ENCODE measurements at regions not wholly inside any gene's neighbourhood (a gene's known extent, or its start where the extent isn't known, plus 50 kb on each side); places are given as distances from the start of the nearest gene placed in this dataset.

DNA sequence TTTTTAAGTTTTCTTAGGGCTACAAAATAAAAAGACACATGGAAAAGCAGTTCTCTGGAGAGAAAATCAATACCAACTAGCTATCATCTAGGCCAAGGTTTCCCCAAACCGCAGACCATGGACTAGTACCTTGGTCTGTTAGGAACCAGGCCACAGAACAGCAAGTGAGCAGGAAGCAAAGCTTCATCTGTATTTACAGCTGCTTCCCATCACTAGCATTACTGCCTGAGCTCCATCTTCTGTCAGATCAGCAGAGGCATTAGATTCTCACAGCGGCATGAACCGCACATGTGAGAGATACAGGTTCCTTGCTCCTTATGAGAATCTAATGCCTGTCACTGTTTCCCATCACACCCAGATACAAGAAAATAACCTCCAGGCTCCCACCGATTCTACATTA, 1907.6 kb upstream of the ACO1 start:
- WGBS, 10 experiments = 10 to 100% (median 81%) methylated on average over 1 to 4 of the region's 4 CpGs; no CpG with 5 or more reads in 3 of the 10 experiments
- in situ Hi-C loops (cut with MboI; ENCODE audit: low pct_unique_long_range_greater_than_20kb in 2 of 9, low sequenced_read_pairs in 9 of 9, unreplicated experiment in 9 of 9) = no loop called here
- Histone ChIP-seq H3K27ac (no peak overlapping the region), H3K4me3 (no peak overlapping the region), H3K4me1 (replicated peaks in 1 of 2) (no peaks in the 10 kb centered on the region)
- ATAC-seq (replicated peaks in 6 of 8) = no peak

GRCh38 chr9:30478684-30479083, 1905.8 kb upstream of the ACO1 start:
- no peak overlapping the region for H3K4me3 ChIP-seq
- 0 to 100% (median 43%) methylated on average over 1 of the region's 1 CpG; no CpG with 5 or more reads in 2 of the 10 experiments for WGBS, 10 experiments
- no peak for ATAC-seq (replicated peaks in 6 of 8)
- no peaks in the 10 kb centered on the region for H3K4me1 ChIP-seq (replicated peaks in 1 of 2)
- no peak overlapping the region for H3K27ac ChIP-seq
- in situ Hi-C loops (cut with MboI; ENCODE audit: low pct_unique_long_range_greater_than_20kb in 2 of 9, low sequenced_read_pairs in 9 of 9, unreplicated experiment in 9 of 9) = no loop called here

DNA sequence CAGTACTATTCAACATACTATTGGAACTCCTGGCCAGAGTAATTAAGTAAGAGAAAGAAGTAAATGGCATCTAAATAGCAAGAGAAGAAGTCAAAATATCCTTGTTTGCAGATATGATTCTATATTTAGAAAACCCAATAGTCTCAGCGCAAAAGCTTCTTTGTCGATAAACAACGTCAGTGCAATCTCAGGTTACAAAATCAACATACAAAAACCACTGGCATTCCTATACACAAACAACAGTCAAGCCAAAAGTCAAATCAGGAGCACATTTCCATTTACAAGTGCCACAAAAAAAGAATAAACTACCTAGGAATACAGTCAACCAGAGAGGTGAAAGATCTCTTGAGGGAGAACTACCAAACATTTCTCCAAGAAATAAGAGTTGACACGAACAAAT, 1901.9 kb upstream of the ACO1 start:
- 0 to 100% (median 84%) methylated on average over 1 to 4 of the region's 4 CpGs for WGBS, 10 experiments

GRCh38 chr9:30484690-30485089, 1899.8 kb upstream of the ACO1 start:
- in situ Hi-C loops (cut with MboI; ENCODE audit: low pct_unique_long_range_greater_than_20kb in 2 of 9, low sequenced_read_pairs in 9 of 9, unreplicated experiment in 9 of 9) = no loop called here
- no peak overlapping the region for H3K27ac ChIP-seq
- no peak overlapping the region for H3K4me3 ChIP-seq
- no peaks in the 10 kb centered on the region for H3K4me1 ChIP-seq (replicated peaks in 1 of 2)
- no peak for ATAC-seq (replicated peaks in 6 of 8)
- 0 to 94% (median 78%) methylated on average over 1 to 2 of the region's 2 CpGs for WGBS, 10 experiments

More for the DNA sequence above, 1901.9 kb upstream of the ACO1 start:
- Histone ChIP-seq H3K4me3 (no peak overlapping the region), H3K4me1 (replicated peaks in 1 of 2) (no peaks in the 10 kb centered on the region), H3K27ac (no peak overlapping the region)
- in situ Hi-C loops (cut with MboI; ENCODE audit: low pct_unique_long_range_greater_than_20kb in 2 of 9, low sequenced_read_pairs in 9 of 9, unreplicated experiment in 9 of 9) = no loop called here
- ATAC-seq (replicated peaks in 6 of 8) = no peak

DNA sequence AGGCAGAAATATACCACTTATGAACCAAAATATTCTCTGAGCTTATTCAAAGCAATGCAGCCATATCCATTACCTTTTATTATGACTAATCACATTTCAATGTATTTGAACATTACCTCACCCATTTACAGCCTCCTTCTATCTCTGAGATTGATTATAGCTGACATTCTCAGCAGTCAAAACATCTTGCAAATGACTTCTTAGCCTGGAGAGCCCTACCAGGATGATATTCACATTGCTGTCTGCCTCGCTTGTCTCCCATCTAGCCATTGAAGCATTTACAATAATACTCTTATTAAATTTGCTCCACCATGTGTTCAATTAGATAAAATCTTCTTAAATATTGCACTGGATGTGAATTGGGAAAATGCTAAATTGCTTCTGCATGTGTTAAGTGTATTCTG, 1879.9 kb upstream of the ACO1 start:
- 0 to 70% (median 0%) methylated on average over 1 of the region's 1 CpG; no CpG with 5 or more reads in 7 of the 10 experiments for WGBS, 10 experiments
- no peak overlapping the region for H3K27ac ChIP-seq
- in situ Hi-C loops (cut with MboI; ENCODE audit: low pct_unique_long_range_greater_than_20kb in 2 of 9, low sequenced_read_pairs in 9 of 9, unreplicated experiment in 9 of 9) = no loop called here
- peak in 5 of 8 experiments; percentile 63 to 87 (median 77) for ATAC-seq (replicated peaks in 6 of 8)
- peaks cover 0 to 6% of the 10 kb centered on the region in 2 donors for H3K4me1 ChIP-seq (replicated peaks in 1 of 2)
- no peak overlapping the region for H3K4me3 ChIP-seq

DNA sequence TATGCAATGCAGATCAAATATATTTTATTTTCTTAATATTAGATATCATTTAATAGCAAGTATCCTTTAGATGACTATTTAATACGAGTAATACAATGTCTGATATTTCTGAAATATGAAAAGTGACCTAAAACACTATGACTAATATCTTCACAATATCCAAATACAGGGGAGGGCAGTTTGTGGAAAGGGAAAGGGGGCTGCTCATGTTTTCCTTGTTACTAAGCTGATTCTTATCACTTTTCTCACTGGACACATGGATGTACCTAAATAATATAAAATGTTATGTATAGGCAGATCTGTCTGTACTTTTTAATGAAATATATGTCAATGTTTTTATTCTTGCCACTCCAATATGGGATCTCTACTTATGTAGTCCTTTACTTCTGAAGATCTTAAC, 1879.1 kb upstream of the ACO1 start:
- H3K4me1 ChIP-seq (replicated peaks in 1 of 2) = peaks cover 0 to 6% of the 10 kb centered on the region in 2 donors
- WGBS, 10 experiments = 0 to 100% (median 36%) methylated on average over 1 of the region's 1 CpG; no CpG with 5 or more reads in 2 of the 10 experiments
- no peak overlapping the region for H3K27ac ChIP-seq
- ATAC-seq (replicated peaks in 6 of 8) = no peak
- H3K4me3 ChIP-seq = no peak overlapping the region
- in situ Hi-C loops (cut with MboI; ENCODE audit: low pct_unique_long_range_greater_than_20kb in 2 of 9, low sequenced_read_pairs in 9 of 9, unreplicated experiment in 9 of 9) = no loop called here

- WGBS, 10 experiments = 5 to 100% (median 25%) methylated on average over 1 to 2 of the region's 2 CpGs; no CpG with 5 or more reads in 3 of the 10 experiments
- ATAC-seq (replicated peaks in 6 of 8) = no peak
- peaks cover 0 to 6% of the 10 kb centered on the region in 2 donors for H3K4me1 ChIP-seq (replicated peaks in 1 of 2)
- in situ Hi-C loops (cut with MboI; ENCODE audit: low pct_unique_long_range_greater_than_20kb in 2 of 9, low sequenced_read_pairs in 9 of 9, unreplicated experiment in 9 of 9) = no loop called here
- no peak overlapping the region for H3K4me3 ChIP-seq
- H3K27ac ChIP-seq = no peak overlapping the region
These were observed 1877.7 kb upstream of the ACO1 start for GRCh38 chr9:30506749-30507148.

DNA sequence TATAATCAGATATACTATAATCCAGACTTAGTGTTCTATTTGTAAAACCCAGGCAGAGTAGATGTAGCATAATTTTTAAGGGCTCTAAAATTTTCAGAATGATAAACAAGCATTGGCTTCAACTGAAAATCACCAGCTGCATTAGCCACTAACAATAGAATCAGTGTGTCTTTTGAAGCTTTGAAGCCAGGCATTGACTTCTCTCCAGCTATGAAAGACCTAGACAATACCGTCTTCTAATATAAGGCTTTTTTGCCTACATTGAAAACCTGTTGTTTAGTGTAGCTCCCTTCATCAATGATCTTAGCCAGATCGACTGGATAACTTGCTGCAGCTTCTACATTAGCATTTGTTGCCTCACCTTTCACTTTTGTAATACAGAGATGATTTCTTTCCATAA, 1877.3 kb upstream of the ACO1 start:
- WGBS, 10 experiments = 6 to 81% (median 43%) methylated on average over 1 to 2 of the region's 2 CpGs; no CpG with 5 or more reads in 1 of the 10 experiments
- H3K4me3 ChIP-seq = no peak overlapping the region
- peaks cover 0 to 6% of the 10 kb centered on the region in 2 donors for H3K4me1 ChIP-seq (replicated peaks in 1 of 2)
- no peak overlapping the region for H3K27ac ChIP-seq
- ATAC-seq (replicated peaks in 6 of 8) = no peak
- in situ Hi-C loops (cut with MboI; ENCODE audit: low pct_unique_long_range_greater_than_20kb in 2 of 9, low sequenced_read_pairs in 9 of 9, unreplicated experiment in 9 of 9) = no loop called here

GRCh38 chr9:30511666-30512065, 1872.8 kb upstream of the ACO1 start:
- in situ Hi-C loops (cut with MboI; ENCODE audit: low pct_unique_long_range_greater_than_20kb in 2 of 9, low sequenced_read_pairs in 9 of 9, unreplicated experiment in 9 of 9) = no loop called here
- ATAC-seq (replicated peaks in 6 of 8) = no peak
- Histone ChIP-seq H3K4me1 (replicated peaks in 1 of 2) (no peaks in the 10 kb centered on the region), H3K4me3 (no peak overlapping the region), H3K27ac (no peak overlapping the region)
- WGBS, 10 experiments = 0 to 85% (median 76%) methylated on average over 1 to 2 of the region's 2 CpGs; no CpG with 5 or more reads in 2 of the 10 experiments

DNA sequence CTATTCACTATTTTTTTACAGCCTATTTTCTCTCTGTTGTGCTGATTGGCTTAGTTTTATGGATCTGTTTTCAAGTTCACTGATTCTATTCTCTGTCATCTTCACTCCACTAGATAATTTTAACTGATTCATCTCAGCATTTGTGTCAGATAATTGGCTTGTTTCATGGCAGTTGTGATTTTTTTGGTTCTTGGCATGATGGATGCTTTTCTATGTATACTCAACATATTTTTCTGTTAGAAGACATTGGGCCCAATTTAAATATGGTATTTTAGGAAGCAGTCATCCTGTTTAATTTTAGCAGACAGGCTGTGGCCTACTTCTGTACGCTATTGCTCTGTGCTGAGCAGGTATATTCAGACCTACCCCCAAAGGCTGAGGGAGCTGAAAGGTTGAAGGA, 1865.3 kb upstream of the ACO1 start:
- in situ Hi-C loops (cut with MboI; ENCODE audit: low pct_unique_long_range_greater_than_20kb in 2 of 9, low sequenced_read_pairs in 9 of 9, unreplicated experiment in 9 of 9) = no loop called here
- no peak overlapping the region for H3K27ac ChIP-seq
- no peaks in the 10 kb centered on the region for H3K4me1 ChIP-seq (replicated peaks in 1 of 2)
- WGBS, 10 experiments = 0 to 100% (median 59%) methylated on average over 1 of the region's 1 CpG; no CpG with 5 or more reads in 2 of the 10 experiments
- ATAC-seq (replicated peaks in 6 of 8) = no peak
- no peak overlapping the region for H3K4me3 ChIP-seq

- in situ Hi-C loops (cut with MboI; ENCODE audit: low pct_unique_long_range_greater_than_20kb in 2 of 9, low sequenced_read_pairs in 9 of 9, unreplicated experiment in 9 of 9) = no loop called here
- Histone ChIP-seq H3K4me1 (replicated peaks in 1 of 2) (no peaks in the 10 kb centered on the region), H3K27ac (no peak overlapping the region), H3K4me3 (no peak overlapping the region)
- WGBS, 10 experiments = 0 to 100% (median 55%) methylated on average over 1 to 2 of the region's 2 CpGs
- no peak for ATAC-seq (replicated peaks in 6 of 8)
These were observed 1864.7 kb upstream of the ACO1 start for GRCh38 chr9:30519756-30520155.

GRCh38 chr9:30522061-30522460, 1862.4 kb upstream of the ACO1 start:
- 0 to 94% (median 30%) methylated on average over 2 of the region's 2 CpGs; no CpG with 5 or more reads in 3 of the 10 experiments for WGBS, 10 experiments
- no peak for ATAC-seq (replicated peaks in 6 of 8)
- H3K4me1 ChIP-seq (replicated peaks in 1 of 2) = no peaks in the 10 kb centered on the region
- H3K27ac ChIP-seq = no peak overlapping the region
- H3K4me3 ChIP-seq = no peak overlapping the region
- in situ Hi-C loops (cut with MboI; ENCODE audit: low pct_unique_long_range_greater_than_20kb in 2 of 9, low sequenced_read_pairs in 9 of 9, unreplicated experiment in 9 of 9) = no loop called here

DNA sequence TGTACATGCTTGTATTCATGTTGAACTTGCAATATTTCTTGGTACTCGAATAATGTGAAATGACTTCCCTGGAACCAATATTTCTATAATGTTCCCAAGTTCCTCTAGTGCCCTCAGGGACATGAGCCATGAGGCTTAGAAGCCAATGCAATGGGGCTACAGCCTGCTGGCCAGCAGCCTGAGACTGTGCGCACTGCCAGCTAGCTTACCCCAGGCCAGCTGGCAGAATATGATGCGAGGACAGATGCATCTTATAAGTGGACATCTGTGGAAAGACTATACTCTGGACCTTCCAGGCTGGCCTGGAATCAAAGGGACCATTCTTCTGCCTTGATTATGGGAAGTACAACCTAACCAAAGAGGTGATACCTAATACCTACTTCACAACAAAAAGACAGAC, 1862.0 kb upstream of the ACO1 start:
- in situ Hi-C loops (cut with MboI; ENCODE audit: low pct_unique_long_range_greater_than_20kb in 2 of 9, low sequenced_read_pairs in 9 of 9, unreplicated experiment in 9 of 9) = no loop called here
- Histone ChIP-seq H3K4me3 (no peak overlapping the region), H3K27ac (no peak overlapping the region), H3K4me1 (replicated peaks in 1 of 2) (no peaks in the 10 kb centered on the region)
- ATAC-seq (replicated peaks in 6 of 8) = no peak
- 0 to 90% (median 61%) methylated on average over 1 to 3 of the region's 3 CpGs; no CpG with 5 or more reads in 2 of the 10 experiments for WGBS, 10 experiments

DNA sequence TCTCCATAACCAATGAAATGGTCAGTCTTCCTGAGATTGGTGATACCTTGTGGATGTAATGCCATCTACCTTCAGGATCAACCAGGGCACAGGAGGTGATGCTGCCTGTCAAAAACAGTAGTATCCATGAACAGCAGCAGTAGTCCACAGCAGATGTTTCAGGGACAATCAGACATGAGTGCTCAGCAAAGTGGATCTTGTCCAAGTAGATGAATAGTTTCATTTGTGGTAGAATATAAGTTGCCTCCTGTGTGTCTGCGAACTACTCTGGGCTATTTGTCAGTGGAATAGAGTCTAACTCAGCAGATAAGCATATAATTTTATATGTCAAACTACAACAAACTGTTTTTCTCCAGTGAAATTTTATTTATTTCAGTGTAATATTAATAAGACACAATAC, 1860.1 kb upstream of the ACO1 start:
- no peak for ATAC-seq (replicated peaks in 6 of 8)
- Histone ChIP-seq H3K4me1 (replicated peaks in 1 of 2) (no peaks in the 10 kb centered on the region), H3K27ac (no peak overlapping the region), H3K4me3 (no peak overlapping the region)
- 0 to 100% (median 17%) methylated on average over 1 of the region's 1 CpG; no CpG with 5 or more reads in 3 of the 10 experiments for WGBS, 10 experiments
- in situ Hi-C loops (cut with MboI; ENCODE audit: low pct_unique_long_range_greater_than_20kb in 2 of 9, low sequenced_read_pairs in 9 of 9, unreplicated experiment in 9 of 9) = no loop called here

Measured in motor neuron (in vitro differentiated cells).